SK-N-SH (cell line): ENCODE measurements at regions not wholly inside any gene's neighbourhood (a gene's known extent, or its start where the extent isn't known, plus 50 kb on each side); places are given as distances from the start of the nearest gene placed in this dataset.

Experiments used
- CTCF ChIA-PET: fragments of 300-600, 350-600 bp; formaldehyde crosslinking; extraction: SDS; loops from one replicate; lab custom pipeline; 2021; lab: Yijun Ruan, JAX
- POLR2A ChIA-PET: fragments of 350-600 bp; sonication (Branson Sonifier 250); formaldehyde crosslinking; extraction: SDS; loops from one replicate; lab custom pipeline; 2020; ENCODE audit warnings: antibody characterized with exemption, inconsistent platforms; lab: Yijun Ruan, JAX
- DNase-seq: peaks from one replicate; pipeline ENCODE4 v3.0.0; 2012
- H2AFZ ChIP-seq: fragments of 200-600 bp; sonication (generic); 2 replicates; pipeline ENCODE4 v1.8.1; 2016; ENCODE audit warnings: antibody characterized with exemption, mild to moderate bottlenecking, low read depth
- H3F3A ChIP-seq: fragments of 200-600 bp; sonication (generic); replicated peaks from 2 replicates; pipeline ENCODE3; 2016; ENCODE audit warnings: antibody characterized with exemption, mild to moderate bottlenecking; ENCODE audit not compliant: insufficient read depth
- H3K27ac ChIP-seq, 2 experiments: fragments of 200-500 bp in 1 of 2; fragments of 200-600 bp in 1 of 2; sonication (Bioruptor generic) in 1 of 2; sonication (generic), shearing (Covaris generic) in 1 of 2; 2 replicates each; pipeline versions ENCODE4 v1.5.1 to v1.6.1; 2014 to 2016; ENCODE audit warnings: low read depth in 2 of 2, inconsistent platforms in 1 of 2, low read length in 1 of 2, mild to moderate bottlenecking in 1 of 2, mixed read lengths in 1 of 2
- H3K27me3 ChIP-seq: fragments of 200-600 bp; sonication (generic), shearing (Covaris generic); 2 replicates; pipeline ENCODE4 v1.6.1; 2016; ENCODE audit warnings: mixed run types; ENCODE audit not compliant: insufficient read depth
- H3K36me3 ChIP-seq, 2 experiments: fragments of 200-500 bp in 1 of 2; fragments of 200-600 bp in 1 of 2; sonication (Bioruptor generic) in 1 of 2; sonication (generic) in 1 of 2; replicated peaks in 1 of 2; 2 replicates each; pipeline versions ENCODE3 to v1.5.1; 2014 to 2016; ENCODE audit warnings: low read length in 1 of 2, mild to moderate bottlenecking in 1 of 2; ENCODE audit not compliant: insufficient read depth in 2 of 2, control insufficient read depth in 1 of 2
- H3K4me1 ChIP-seq, 2 experiments: fragments of 200-500 bp in 1 of 2; fragments of 200-600 bp in 1 of 2; sonication (Bioruptor generic) in 1 of 2; sonication (generic), shearing (Covaris generic) in 1 of 2; 2 replicates each; pipeline versions ENCODE4 v1.5.1 to v1.6.1; 2014 to 2016; ENCODE audit warnings: low read depth in 1 of 2, low read length in 1 of 2, mixed run types in 1 of 2; ENCODE audit not compliant: insufficient read depth in 2 of 2, control insufficient read depth in 1 of 2
- H3K4me2 ChIP-seq: fragments of 200-600 bp; sonication (generic), shearing (Covaris generic); 2 replicates; pipeline ENCODE4 v1.6.1; 2017; ENCODE audit warnings: mixed run types
- H3K4me3 ChIP-seq, 2 experiments: fragments of 200-500 bp in 1 of 2; fragments of 200-600 bp in 1 of 2; sonication (Bioruptor generic) in 1 of 2; sonication (generic), shearing (Covaris generic) in 1 of 2; 2 replicates each; pipeline versions ENCODE4 v1.5.1 to v1.8.1; 2014 to 2016; ENCODE audit warnings: low read depth in 2 of 2, inconsistent platforms in 1 of 2, low read length in 1 of 2, mild to moderate bottlenecking in 1 of 2, mixed read lengths in 1 of 2, moderate library complexity in 1 of 2
- H3K79me2 ChIP-seq: fragments of 200-600 bp; sonication (generic); 2 replicates; pipeline ENCODE4 v1.8.1; 2017; ENCODE audit warnings: mild to moderate bottlenecking; ENCODE audit not compliant: insufficient read depth
- H3K9ac ChIP-seq: fragments of 200-600 bp; sonication (generic); 2 replicates; pipeline ENCODE4 v1.6.1; 2017; ENCODE audit warnings: mixed run types
- H3K9me2 ChIP-seq: fragments of 200-600 bp; sonication (generic); 2 replicates; pipeline ENCODE4 v1.6.1; 2017; ENCODE audit warnings: mixed run types
- H3K9me3 ChIP-seq: fragments of 200-600 bp; sonication (generic); 2 replicates; pipeline ENCODE4 v1.6.1; 2017; ENCODE audit warnings: mixed run types, mild to moderate bottlenecking, moderate library complexity
- H4K20me1 ChIP-seq: fragments of 200-600 bp; sonication (generic); 2 replicates; pipeline ENCODE4 v1.6.1; 2017; ENCODE audit warnings: mild to moderate bottlenecking, mixed run types; ENCODE audit not compliant: insufficient read depth
- CHD2 ChIP-seq: fragments of 150-350 bp; IDR thresholded peaks from 2 replicates; pipeline ENCODE4 v1.6.1; 2018; ENCODE audit warnings: low read length; ENCODE audit not compliant: partially characterized antibody
- CTCF ChIP-seq: fragments of 200-600 bp; sonication (generic); IDR thresholded peaks from 2 replicates; pipeline ENCODE4 v1.6.1; 2017; ENCODE audit warnings: antibody characterized with exemption, mild to moderate bottlenecking, moderate library complexity
- EP300 ChIP-seq, 2 experiments: IDR thresholded peaks; 2 replicates each; pipeline versions ENCODE4 v1.4.0 to v1.6.1; 2012; ENCODE audit warnings: borderline replicate concordance in 1 of 2, low read depth in 1 of 2, low read length in 1 of 2
- EZH2phosphoT487 ChIP-seq: fragments of 200-600 bp; sonication (generic); IDR thresholded peaks from 2 replicates; pipeline ENCODE4 v1.6.1; 2017; ENCODE audit warnings: low read depth, mixed run types, mild to moderate bottlenecking, antibody characterized with exemption, moderate library complexity, borderline replicate concordance
- FOSL2 ChIP-seq: IDR thresholded peaks from 2 replicates; pipeline ENCODE4 v1.4.0; 2012; ENCODE audit warnings: low read depth, mild to moderate bottlenecking, moderate library complexity, borderline replicate concordance
- FOXJ3 ChIP-seq: sonication (generic); formaldehyde crosslinking; IDR thresholded peaks from 2 replicates; pipeline ENCODE4 v1.5.1; 2020; ENCODE audit warnings: mild to moderate bottlenecking, missing genetic modification reagents
- FOXM1 ChIP-seq: IDR thresholded peaks from 2 replicates; pipeline ENCODE4 v1.4.0; 2012; ENCODE audit warnings: low read depth, mild to moderate bottlenecking
- MEF2A ChIP-seq: IDR thresholded peaks from 2 replicates; pipeline ENCODE4 v1.4.0; 2012; ENCODE audit warnings: low read depth, borderline replicate concordance
- MXI1 ChIP-seq: IDR thresholded peaks from 2 replicates; pipeline ENCODE4 v1.6.1; 2012; ENCODE audit warnings: mild to moderate bottlenecking, low read depth, low read length, improper control_type of control experiment
- NFIC ChIP-seq: IDR thresholded peaks from 2 replicates; pipeline ENCODE4 v1.4.0; 2012; ENCODE audit warnings: borderline replicate concordance
- NRF1 ChIP-seq: IDR thresholded peaks from 2 replicates; pipeline ENCODE4 v1.6.1; 2012; ENCODE audit warnings: low read depth, mild to moderate bottlenecking, low read length
- PBX3 ChIP-seq: IDR thresholded peaks from 2 replicates; pipeline ENCODE4; 2012
- POLR2AphosphoS5 ChIP-seq: IDR thresholded peaks from 2 replicates; pipeline ENCODE4 v1.6.1; 2012; ENCODE audit warnings: low read depth, low read length
- RCOR1 ChIP-seq: fragments of 150-350 bp; IDR thresholded peaks from 2 replicates; pipeline ENCODE4 v1.6.1; 2017; ENCODE audit warnings: antibody characterized with exemption, low read length
- RFX5 ChIP-seq: IDR thresholded peaks from 2 replicates; pipeline ENCODE4 v1.6.1; 2012; ENCODE audit warnings: mild to moderate bottlenecking, improper control_type of control experiment, low read length
- SIN3A ChIP-seq: IDR thresholded peaks from 2 replicates; pipeline ENCODE4 v1.6.1; 2012; ENCODE audit warnings: low read depth, mild to moderate bottlenecking, low read length, moderate library complexity, borderline replicate concordance
- USF1 ChIP-seq: IDR thresholded peaks from 2 replicates; pipeline ENCODE4 v1.4.0; 2012; ENCODE audit warnings: low read depth, borderline replicate concordance
- USF2 ChIP-seq: fragments of 150-350 bp; IDR thresholded peaks from 2 replicates; pipeline ENCODE4 v1.6.1; 2017; ENCODE audit warnings: antibody characterized with exemption, low read length, low read depth, borderline replicate concordance
- ZBTB33 ChIP-seq: IDR thresholded peaks from 2 replicates; pipeline ENCODE4 v1.4.0; 2012; ENCODE audit warnings: low read depth, borderline replicate concordance
- WGBS: methylation state at CpG from one replicate; pipeline ENCODE4 v1.1.6; 2017; ENCODE audit warnings: low lambda C conversion rate; 5-methylcytosine and 5-hydroxymethylcytosine counted together

- H3K9me3 ChIP-seq = no peaks in the 10 kb centered on the region
- H3K36me3 ChIP-seq = no peaks in the 10 kb centered on the region
- H3K4me2 ChIP-seq = no peak overlapping the region
- no peaks in the 10 kb centered on the region for H4K20me1 ChIP-seq
- no peak for TF ChIP-seq ZBTB33
- no peak for TF ChIP-seq USF1
- no peak for TF ChIP-seq SIN3A
- TF ChIP-seq PBX3 = no peak
- TF ChIP-seq NFIC = no peak
- TF ChIP-seq EZH2phosphoT487 = no peak
- no peak for TF ChIP-seq USF2
- no peak for TF ChIP-seq NRF1
- TF ChIP-seq CTCF = no peak
- TF ChIP-seq MEF2A = no peak
- no peak for DNase-seq
- H2AFZ ChIP-seq = no peak overlapping the region
- H3K4me1 ChIP-seq = no peaks in the 10 kb centered on the region
- H3K9me2 ChIP-seq = no peaks in the 10 kb centered on the region
- no peak overlapping the region for H3K9ac ChIP-seq
- POLR2A ChIA-PET = no interaction called here
- no peaks in the 10 kb centered on the region for H3K27me3 ChIP-seq
- CTCF ChIA-PET = no interaction called here
- WGBS = 26% methylated on average over 5 of the region's 5 CpGs
- no peak overlapping the region for H3K4me3 ChIP-seq
- no peak overlapping the region for H3K27ac ChIP-seq
- no peaks in the 10 kb centered on the region for H3F3A ChIP-seq
- no peaks in the 10 kb centered on the region for H3K79me2 ChIP-seq
Measured at GRCh38 chr1:191222206-191222605, 744.5 kb upstream of the BRINP3 start.

GRCh38 chr1:191240925-191241324, 763.3 kb upstream of the BRINP3 start:
- Histone ChIP-seq H3K27me3 (no peaks in the 10 kb centered on the region), H3K27ac (no peak overlapping the region), H2AFZ (no peak overlapping the region), H3F3A (no peaks in the 10 kb centered on the region), H3K4me1 (no peaks in the 10 kb centered on the region), H4K20me1 (no peaks in the 10 kb centered on the region), H3K4me2 (no peak overlapping the region), H3K36me3 (no peaks in the 10 kb centered on the region), H3K9me3 (no peaks in the 10 kb centered on the region), H3K9me2 (no peaks in the 10 kb centered on the region), H3K4me3 (no peak overlapping the region), H3K79me2 (no peaks in the 10 kb centered on the region), H3K9ac (no peak overlapping the region)
- DNase-seq = no peak
- CTCF ChIA-PET = no interaction called here
- WGBS = 12% methylated on average over 3 of the region's 3 CpGs
- TF ChIP-seq FOXM1 (no peak), RCOR1 (no peak), POLR2AphosphoS5 (no peak), MXI1 (no peak), MEF2A (no peak), FOSL2 (no peak), CHD2 (no peak), FOXJ3 (CRISPR knock-in tag) (no peak), EP300 (IDR thresholded peaks at IDR 0.05; ENCODE audit: borderline replicate concordance in 1 of 2, low read depth in 1 of 2, low read length in 1 of 2) (no peak), NRF1 (no peak), RFX5 (no peak)
- POLR2A ChIA-PET = no interaction called here
